Progenitor cell of endocrine pancreas (in vitro differentiated cells): ENCODE measurements at regions not wholly inside any gene's neighbourhood (a gene's known extent, or its start where the extent isn't known, plus 50 kb on each side); places are given as distances from the start of the nearest gene placed in this dataset.
"Not testable (repeated sequence)": the region's sequence is repeated elsewhere in the genome, so short reads cannot be mapped to it uniquely, and the experiment has no call there.

ENCODE experiments used
- DNase-seq: peaks from one replicate; pipeline ENCODE4 v3.0.0; 2021; ENCODE audit warnings: low spot score; ENCODE audit not compliant: unreplicated experiment
- H3K27ac Mint-ChIP-seq: 2 replicates; pipeline ENCODE4 v1.8.0; 2021; ENCODE audit warnings: mild to moderate bottlenecking, moderate library complexity, mixed read lengths
- H3K27me3 Mint-ChIP-seq: 2 replicates; pipeline ENCODE4 v1.8.0; 2021; ENCODE audit warnings: mixed read lengths
- H3K36me3 Mint-ChIP-seq: 2 replicates; pipeline ENCODE4 v1.8.0; 2022; ENCODE audit warnings: mixed read lengths; ENCODE audit not compliant: insufficient read depth
- H3K4me1 Mint-ChIP-seq: 2 replicates; pipeline ENCODE4 v1.8.0; 2021; ENCODE audit warnings: low read depth, mixed read lengths
- H3K4me3 Mint-ChIP-seq: 2 replicates; pipeline ENCODE4 v1.8.0; 2021; ENCODE audit warnings: low read depth, mild to moderate bottlenecking, moderate library complexity, mixed read lengths
- H3K9me3 Mint-ChIP-seq: 2 replicates; pipeline ENCODE4 v1.8.0; 2021; ENCODE audit warnings: low read depth, mixed read lengths

DNA sequence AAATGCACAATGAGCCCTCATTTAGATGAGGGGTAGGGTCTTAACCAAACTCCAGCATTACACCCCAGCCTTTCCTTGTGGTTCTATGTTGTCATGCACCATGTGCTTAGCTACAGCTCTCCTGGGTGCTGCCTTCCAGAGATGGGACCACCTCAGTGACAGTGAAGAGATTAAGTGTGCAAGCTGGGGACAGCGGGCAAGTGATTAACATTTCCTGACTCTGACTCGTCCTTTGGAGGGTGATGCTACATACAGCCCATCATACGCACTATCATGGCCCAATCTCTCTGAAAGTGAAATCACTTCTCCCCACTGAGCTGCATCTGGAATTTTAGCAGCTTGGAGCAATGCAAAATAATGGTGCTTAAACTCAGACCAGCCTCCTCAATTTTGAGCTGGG is 293.0 kb upstream of the PLGLB1 start:
- not testable (repeated sequence) for H3K4me3 Mint-ChIP-seq, H3K36me3 Mint-ChIP-seq, H3K9me3 Mint-ChIP-seq, H3K27me3 Mint-ChIP-seq, H3K4me1 Mint-ChIP-seq, DNase-seq, H3K27ac Mint-ChIP-seq

DNA sequence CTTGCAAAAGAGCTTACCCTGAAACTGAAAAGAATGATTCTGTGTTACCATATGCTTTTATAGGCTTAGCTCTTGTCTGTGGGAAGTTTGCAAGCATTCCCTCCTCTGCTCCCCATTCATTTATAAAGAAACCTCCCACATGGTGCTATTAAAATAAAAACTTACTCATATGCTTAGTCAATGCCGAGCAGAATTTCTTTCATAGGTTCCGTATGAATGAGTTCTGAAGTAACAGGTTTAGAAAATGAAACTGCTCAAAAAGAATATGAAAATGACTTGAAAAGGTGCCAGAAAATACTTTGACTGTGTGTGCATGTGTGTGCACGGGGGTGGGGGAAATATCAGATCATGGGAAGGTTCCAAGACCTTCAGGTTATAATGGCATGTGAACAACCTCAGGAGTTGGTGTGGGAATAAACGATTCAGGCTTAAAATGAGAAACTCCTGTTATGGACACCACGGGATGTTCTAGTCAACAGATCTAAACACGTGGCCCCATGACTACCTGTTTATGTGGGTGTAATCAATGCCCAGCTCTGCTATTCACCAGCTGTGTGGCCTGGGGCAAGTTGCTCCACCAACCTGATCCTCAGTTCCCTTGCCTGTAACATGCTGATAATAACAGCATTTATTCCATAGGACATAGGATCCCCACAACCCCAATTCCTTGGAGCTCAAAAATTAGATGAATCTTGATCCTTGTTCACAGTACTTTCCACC is 293.7 kb upstream of the PLGLB1 start:
- not testable (repeated sequence) for DNase-seq, H3K9me3 Mint-ChIP-seq, H3K4me3 Mint-ChIP-seq, H3K27ac Mint-ChIP-seq, H3K4me1 Mint-ChIP-seq, H3K36me3 Mint-ChIP-seq, H3K27me3 Mint-ChIP-seq

DNA sequence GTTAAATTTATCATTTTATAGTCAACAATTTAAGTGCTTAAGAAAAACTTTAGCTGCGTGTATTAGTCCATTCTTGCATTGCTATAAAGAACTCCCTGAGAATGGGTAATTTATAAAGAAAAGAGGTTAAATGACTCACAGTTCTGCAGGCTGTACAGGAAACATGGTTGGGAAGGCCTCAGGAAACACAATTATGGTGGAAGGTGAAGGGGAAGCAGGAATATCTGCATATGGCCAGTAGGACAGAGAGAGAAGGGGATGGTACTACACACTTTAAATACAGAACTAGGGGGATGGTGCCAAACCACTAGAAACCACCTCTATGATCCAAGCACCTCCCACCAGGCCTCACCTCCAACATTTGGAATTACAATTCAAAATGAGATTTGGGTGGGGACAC is 295.5 kb upstream of the PLGLB1 start:
- not testable (repeated sequence) for H3K27ac Mint-ChIP-seq, DNase-seq, H3K36me3 Mint-ChIP-seq, H3K9me3 Mint-ChIP-seq, H3K27me3 Mint-ChIP-seq, H3K4me3 Mint-ChIP-seq, H3K4me1 Mint-ChIP-seq

DNA sequence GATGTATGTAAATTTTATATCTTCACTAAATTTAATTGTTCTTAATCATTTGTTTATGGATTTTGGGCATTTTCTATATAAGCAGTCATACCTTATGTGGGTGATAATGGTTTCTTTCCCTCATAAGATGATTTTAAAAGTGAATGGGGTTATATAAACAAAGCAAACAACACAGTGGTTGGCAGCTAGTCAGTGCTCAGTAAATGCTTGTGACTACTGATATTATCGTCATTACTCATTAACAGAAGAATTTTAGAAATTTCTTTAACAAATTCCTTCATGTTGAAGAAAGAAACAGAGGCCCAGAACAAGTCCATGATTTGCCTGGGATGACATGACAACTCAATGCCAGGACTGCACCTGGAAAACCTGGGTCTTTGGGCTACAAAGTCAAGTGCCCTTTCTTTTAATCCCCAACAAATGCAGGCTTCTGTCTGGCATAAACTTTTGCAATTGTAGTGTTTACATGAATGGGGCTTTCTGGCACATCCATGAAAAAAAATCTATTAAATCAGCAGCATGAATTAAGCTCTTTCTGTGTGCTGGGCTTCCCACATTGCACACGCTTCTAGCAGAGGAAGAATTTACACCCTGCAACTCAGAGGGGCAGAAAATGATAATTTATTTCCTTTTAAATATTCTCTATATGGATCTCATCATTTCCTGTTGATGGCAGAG is 297.3 kb upstream of the PLGLB1 start:
- H3K4me3 Mint-ChIP-seq, DNase-seq, H3K36me3 Mint-ChIP-seq, H3K27me3 Mint-ChIP-seq, H3K4me1 Mint-ChIP-seq, H3K9me3 Mint-ChIP-seq, H3K27ac Mint-ChIP-seq: not testable (repeated sequence)

DNA sequence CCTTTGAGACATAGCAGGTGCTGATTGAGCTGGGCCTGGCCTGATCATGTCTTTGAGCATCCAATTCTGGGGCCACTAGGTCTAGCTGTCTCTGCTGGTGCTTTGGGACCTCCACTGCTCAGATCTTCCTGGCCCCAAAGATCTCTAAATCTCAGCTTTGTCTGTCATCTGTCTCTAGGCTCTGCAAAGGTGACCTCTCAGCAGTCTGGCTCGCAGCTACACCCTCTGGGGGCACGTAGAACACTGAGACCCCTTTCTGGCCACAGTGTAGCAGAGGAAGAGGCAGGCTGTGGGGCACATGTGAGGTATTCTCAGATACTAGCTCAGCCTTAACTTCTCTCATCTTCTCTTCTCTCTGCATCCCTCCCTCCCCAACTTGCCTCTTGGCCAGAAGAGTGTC is 298.1 kb upstream of the PLGLB1 start:
- not testable (repeated sequence) for H3K4me3 Mint-ChIP-seq, H3K4me1 Mint-ChIP-seq, DNase-seq, H3K27ac Mint-ChIP-seq, H3K36me3 Mint-ChIP-seq, H3K9me3 Mint-ChIP-seq, H3K27me3 Mint-ChIP-seq

DNA sequence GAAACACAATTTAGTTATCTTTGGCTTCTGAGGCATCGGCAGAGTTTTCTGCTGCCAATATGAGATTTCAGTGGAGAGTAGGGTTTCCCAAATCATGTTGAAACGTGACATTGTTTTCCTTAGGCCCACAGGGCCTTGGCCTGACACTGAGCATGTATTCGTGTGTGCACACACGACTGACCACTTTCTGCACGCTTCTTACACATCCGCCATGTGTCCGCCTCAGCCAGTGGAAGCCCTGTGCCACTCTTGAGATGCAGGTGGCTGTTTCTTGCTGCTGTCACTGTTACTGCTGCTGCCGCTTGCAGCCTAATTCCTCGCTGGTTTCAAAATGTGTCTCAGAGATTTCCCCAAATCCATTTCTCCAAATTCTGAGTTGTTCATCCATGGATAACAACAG is 299.6 kb upstream of the PLGLB1 start:
- not testable (repeated sequence) for H3K27ac Mint-ChIP-seq, H3K4me3 Mint-ChIP-seq, DNase-seq, H3K4me1 Mint-ChIP-seq, H3K9me3 Mint-ChIP-seq, H3K27me3 Mint-ChIP-seq, H3K36me3 Mint-ChIP-seq

DNA sequence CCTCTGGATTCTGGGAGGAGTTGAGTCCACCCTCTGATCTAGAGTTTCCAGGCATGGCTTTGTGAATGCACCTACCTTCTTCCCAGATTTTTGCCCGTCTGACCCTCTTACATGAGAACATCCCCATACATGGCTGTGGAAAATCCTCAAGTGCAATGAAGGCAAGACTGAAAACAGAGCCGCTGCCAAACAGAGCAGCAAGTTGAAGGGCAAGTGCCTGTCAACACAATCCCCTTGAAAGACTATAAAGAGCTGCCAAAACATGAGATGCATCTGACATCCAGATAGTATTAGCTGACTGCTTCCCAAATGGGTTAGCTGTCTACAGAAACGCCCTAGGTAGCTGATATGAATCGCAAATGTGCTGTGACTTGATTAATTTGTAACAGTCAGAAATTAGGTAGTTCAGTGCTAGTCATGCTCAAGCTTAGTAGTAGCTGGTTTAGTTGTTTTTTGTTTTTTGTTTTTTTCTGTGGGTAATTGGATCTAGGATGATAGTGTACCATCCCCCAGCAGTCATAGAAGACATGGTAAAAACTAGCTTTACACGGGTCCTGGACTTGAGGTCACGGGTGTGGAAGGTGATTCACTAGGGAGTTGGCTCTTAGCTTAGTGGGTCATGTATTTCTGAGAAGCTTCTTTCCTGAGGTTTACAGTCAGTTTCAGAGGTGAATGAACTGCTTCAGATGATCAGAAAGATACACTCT is 302.8 kb upstream of the PLGLB1 start:
- not testable (repeated sequence) for H3K4me1 Mint-ChIP-seq, H3K36me3 Mint-ChIP-seq, DNase-seq, H3K9me3 Mint-ChIP-seq, H3K4me3 Mint-ChIP-seq, H3K27ac Mint-ChIP-seq, H3K27me3 Mint-ChIP-seq

DNA sequence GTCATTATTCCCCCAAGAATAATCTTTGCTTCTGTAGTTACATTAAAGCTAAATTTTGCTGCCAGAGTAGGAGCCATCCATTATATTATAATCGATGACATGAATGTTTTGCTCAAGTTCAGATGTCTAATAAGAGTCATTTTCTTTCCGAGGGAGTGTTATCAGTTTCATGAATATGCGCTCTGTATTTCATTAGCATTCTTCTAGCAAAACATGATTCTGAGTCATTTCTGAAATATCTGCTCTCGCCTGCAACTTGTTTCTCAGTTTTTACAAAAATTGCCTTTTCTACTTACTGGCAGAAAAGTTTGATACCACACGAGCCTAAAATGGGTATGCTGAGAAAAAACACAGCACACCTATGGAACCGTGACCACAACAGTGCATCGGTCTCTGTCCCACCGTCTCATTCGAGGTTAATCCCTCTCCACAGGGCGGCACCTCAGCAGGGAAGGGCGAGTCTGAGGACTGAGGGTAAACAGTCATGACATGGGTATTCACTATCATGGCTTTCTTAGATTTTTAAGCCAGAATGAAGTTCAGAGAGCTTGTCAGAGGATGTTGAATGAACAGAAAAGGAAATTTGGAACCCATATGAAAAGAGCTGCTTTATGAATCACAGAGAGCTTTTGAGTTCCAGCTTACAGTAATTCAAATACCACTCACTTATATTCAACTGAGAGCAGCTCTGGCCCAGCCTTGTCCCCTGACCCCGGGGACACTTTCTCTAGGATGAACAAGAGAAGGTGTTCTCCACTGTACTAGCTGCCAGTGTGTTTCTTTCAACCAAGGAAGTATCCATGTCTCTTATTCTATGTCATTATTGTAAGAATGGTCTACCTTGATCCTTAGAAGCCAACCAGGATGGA is 303.6 kb upstream of the PLGLB1 start:
- H3K9me3 Mint-ChIP-seq, H3K36me3 Mint-ChIP-seq, H3K27me3 Mint-ChIP-seq, DNase-seq, H3K4me3 Mint-ChIP-seq, H3K4me1 Mint-ChIP-seq, H3K27ac Mint-ChIP-seq: not testable (repeated sequence)

DNA sequence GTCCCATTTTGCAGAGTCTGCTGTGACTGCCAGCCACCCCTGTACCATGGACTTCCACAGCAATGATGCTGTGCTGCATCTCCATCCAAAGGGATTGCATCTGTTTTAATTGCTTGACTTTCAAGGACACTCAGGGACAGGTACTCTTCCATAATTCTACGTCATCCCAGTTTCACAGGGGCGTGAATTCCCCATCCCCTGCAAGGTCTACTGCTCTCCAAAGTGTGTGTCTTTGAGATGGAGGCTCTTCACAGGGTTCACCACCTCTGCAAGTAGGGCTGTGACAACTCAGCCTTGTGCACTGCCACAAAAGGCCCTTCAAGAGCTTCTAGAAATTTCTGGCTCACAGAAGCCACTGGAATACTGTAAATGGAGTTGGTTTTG is 304.3 kb upstream of the PLGLB1 start:
- not testable (repeated sequence) for H3K4me1 Mint-ChIP-seq

DNA sequence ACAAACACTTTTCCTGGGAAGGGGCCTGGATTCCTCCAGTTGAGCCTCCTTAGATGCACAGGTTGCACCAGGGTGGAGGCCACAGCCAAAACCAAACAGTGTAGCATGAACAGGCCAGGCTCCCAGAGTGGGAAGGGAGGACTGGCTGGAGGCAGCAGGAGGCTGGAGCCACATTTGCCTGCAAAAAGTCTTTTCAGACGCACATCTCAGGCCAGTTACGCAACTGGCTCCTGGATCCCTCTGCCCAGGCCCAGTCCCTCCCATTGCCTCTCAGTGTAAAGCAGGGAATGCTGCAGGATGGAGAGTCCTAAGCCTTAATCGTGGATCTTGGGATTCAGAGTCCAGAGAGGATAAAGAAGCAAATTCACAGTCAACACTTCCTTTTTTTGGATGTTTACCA is 305.1 kb upstream of the PLGLB1 start:
- H3K9me3 Mint-ChIP-seq, H3K27me3 Mint-ChIP-seq, H3K27ac Mint-ChIP-seq, H3K4me1 Mint-ChIP-seq, H3K4me3 Mint-ChIP-seq, DNase-seq, H3K36me3 Mint-ChIP-seq: not testable (repeated sequence)

More for the DNA sequence above, 304.3 kb upstream of the PLGLB1 start:
- H3K27ac Mint-ChIP-seq, H3K4me3 Mint-ChIP-seq, DNase-seq, H3K9me3 Mint-ChIP-seq, H3K36me3 Mint-ChIP-seq, H3K27me3 Mint-ChIP-seq: not testable (repeated sequence)

DNA sequence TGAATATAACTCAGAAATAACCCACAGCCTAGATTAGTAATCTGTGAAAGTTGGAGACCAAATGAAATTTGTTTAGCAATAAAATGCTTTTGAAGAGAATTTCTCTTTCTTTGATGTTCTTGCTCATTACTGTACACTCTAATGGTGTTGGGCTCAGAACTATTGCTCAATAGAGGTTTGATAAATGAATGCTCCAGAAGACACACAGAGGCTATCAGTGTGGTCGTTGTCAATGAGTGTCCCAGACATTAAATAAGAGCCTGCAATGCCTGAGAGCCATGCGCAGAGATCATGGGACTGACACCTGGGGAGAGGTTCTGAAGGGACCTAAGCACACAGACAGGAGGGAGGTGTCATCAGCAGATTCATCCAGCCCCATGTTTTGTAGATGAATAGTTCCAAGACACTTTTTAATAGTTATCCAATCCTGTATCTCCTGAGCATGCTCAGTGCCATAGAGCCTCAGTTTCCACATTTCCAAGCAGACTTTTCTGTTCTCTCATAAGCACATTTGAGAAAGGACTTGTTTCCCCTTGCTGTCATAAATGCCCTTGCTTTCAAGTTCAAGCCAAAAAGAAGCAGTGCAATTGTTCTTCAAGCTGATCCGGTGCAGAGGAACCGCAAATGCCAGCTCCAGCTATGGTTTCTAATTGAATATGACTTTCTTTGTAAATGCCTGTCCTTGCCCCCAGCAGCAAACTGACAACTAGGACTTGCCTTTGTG is 306.2 kb upstream of the PLGLB1 start:
- not testable (repeated sequence) for H3K36me3 Mint-ChIP-seq, H3K9me3 Mint-ChIP-seq, H3K27ac Mint-ChIP-seq, H3K27me3 Mint-ChIP-seq, DNase-seq, H3K4me3 Mint-ChIP-seq, H3K4me1 Mint-ChIP-seq

DNA sequence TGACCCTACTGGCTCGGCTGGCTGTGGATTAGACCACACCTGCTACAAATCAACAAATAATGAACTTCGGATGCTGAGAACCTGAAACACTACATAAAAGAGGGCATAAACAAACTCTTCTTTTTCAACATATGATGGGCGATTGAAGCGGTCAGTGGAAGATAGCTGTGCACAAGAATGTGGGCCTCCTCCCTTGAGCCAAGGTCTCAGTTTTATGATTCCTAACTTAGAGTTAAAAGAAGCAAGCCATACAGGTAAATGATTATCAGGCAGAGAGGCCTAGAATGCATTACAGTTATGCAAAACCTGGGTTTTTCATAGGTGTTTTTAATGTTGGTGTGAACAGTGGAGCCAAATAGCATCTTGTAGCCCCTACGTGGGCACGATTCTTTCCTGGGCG is 307.9 kb upstream of the PLGLB1 start:
- H3K4me3 Mint-ChIP-seq, H3K27me3 Mint-ChIP-seq, DNase-seq, H3K27ac Mint-ChIP-seq, H3K4me1 Mint-ChIP-seq, H3K36me3 Mint-ChIP-seq, H3K9me3 Mint-ChIP-seq: not testable (repeated sequence)
